Endothelial cell of umbilical vein (primary cell): ENCODE measurements at regions not wholly inside any gene's neighbourhood (a gene's known extent, or its start where the extent isn't known, plus 50 kb on each side); places are given as distances from the start of the nearest gene placed in this dataset.
"Not testable (repeated sequence)": the region's sequence is repeated elsewhere in the genome, so short reads cannot be mapped to it uniquely, and the experiment has no call there.

ENCODE experiments used
- BruUV-seq: library from RNA; stranded (reverse); fragments of 400-500 nt; replicated peaks from 2 replicates; lab custom pipeline; 2021; lab: Mats Ljungman, UMichigan
- CTCF ChIA-PET: fragments of 300-600, 350-600 bp; sonication (Branson Sonifier 250); formaldehyde crosslinking; loops from one replicate; lab custom pipeline; 2021; ENCODE audit warnings: antibody characterized with exemption, inconsistent platforms; lab: Charles Lee
- POLR2A ChIA-PET: fragments of 300-600, 350-600 bp; sonication (Branson Sonifier 250); formaldehyde crosslinking; loops from one replicate; lab custom pipeline; 2021; ENCODE audit warnings: antibody characterized with exemption, inconsistent platforms; lab: Charles Lee
- DNase-seq: peaks from one replicate; pipeline ENCODE4 v3.0.0-alpha.2; 2011; ENCODE audit warnings: low read depth, low spot score
- FAIRE-seq: peaks from 2 replicates; lab custom pipeline; 2011; peaks lifted over from hg19 to GRCh38; lab: Jason Lieb, UNC
- H2AFZ ChIP-seq: 2 replicates; pipeline ENCODE4 v1.6.0; 2012; ENCODE audit warnings: low read depth, low read length, control low read depth, inconsistent platforms
- H3K27ac ChIP-seq: 2 replicates; pipeline ENCODE4 v1.5.1; 2011; ENCODE audit warnings: low read depth, mild to moderate bottlenecking, control low read depth, low read length, moderate library complexity; ENCODE audit not compliant: insufficient read depth
- H3K27me3 ChIP-seq, 2 experiments: 2 replicates each; pipeline versions ENCODE4 v1.6.0 to v1.6.1; 2011; ENCODE audit warnings: low read length in 2 of 2, mixed read lengths in 1 of 2; ENCODE audit not compliant: control insufficient read depth in 2 of 2, insufficient read depth in 2 of 2
- H3K36me3 ChIP-seq, 2 experiments: 2 replicates in 1 of 2; 3 replicates in 1 of 2; pipeline ENCODE4 v1.5.1; 2011; ENCODE audit warnings: low read length in 2 of 2, mild to moderate bottlenecking in 1 of 2, moderate library complexity in 1 of 2; ENCODE audit not compliant: control insufficient read depth in 2 of 2, insufficient read depth in 2 of 2; ENCODE audit errors: extremely low read depth in 1 of 2
- H3K4me1 ChIP-seq: 3 replicates; pipeline ENCODE4 v1.5.1; 2011; ENCODE audit warnings: mild to moderate bottlenecking, low read length; ENCODE audit not compliant: control insufficient read depth, insufficient read depth; ENCODE audit errors: extremely low read depth
- H3K4me2 ChIP-seq: 2 replicates; pipeline ENCODE4 v1.6.1; 2011; ENCODE audit warnings: low read length, control low read depth, mixed read lengths; ENCODE audit not compliant: insufficient read depth
- H3K4me3 ChIP-seq, 3 experiments: fragments of 200-600 bp in 1 of 3; sonication (generic), shearing (Covaris generic) in 1 of 3; replicated peaks in 1 of 3; 2 replicates each; pipeline ENCODE4 v1.5.1; 2011 to 2016; ENCODE audit warnings: control low read depth in 3 of 3, low read length in 3 of 3, mild to moderate bottlenecking in 2 of 3, inconsistent platforms in 1 of 3, low read depth in 1 of 3, moderate library complexity in 1 of 3; ENCODE audit not compliant: insufficient read depth in 1 of 3
- H3K79me2 ChIP-seq: 2 replicates; pipeline ENCODE4 v1.6.0; 2012; ENCODE audit warnings: low read length, inconsistent platforms; ENCODE audit not compliant: control insufficient read depth, insufficient read depth
- H3K9ac ChIP-seq: replicated peaks from 2 replicates; pipeline ENCODE3; 2011; ENCODE audit warnings: low read length, control low read depth; ENCODE audit not compliant: insufficient read depth; ENCODE audit errors: extremely low read depth
- H3K9me1 ChIP-seq: replicated peaks from 3 replicates; pipeline ENCODE4 v1.6.0; 2011; ENCODE audit warnings: mild to moderate bottlenecking, low read length; ENCODE audit not compliant: control insufficient read depth, insufficient read depth; ENCODE audit errors: extremely low read depth
- H3K9me3 ChIP-seq: replicated peaks from 2 replicates; pipeline ENCODE4 v1.5.1; 2012; ENCODE audit warnings: low read length, inconsistent platforms; ENCODE audit not compliant: control insufficient read depth, insufficient read depth
- H4K20me1 ChIP-seq: replicated peaks from 2 replicates; pipeline ENCODE3; 2011; ENCODE audit warnings: mild to moderate bottlenecking, low read length; ENCODE audit not compliant: control insufficient read depth, insufficient read depth; ENCODE audit errors: extremely low read depth
- POLR2A ChIP-seq: IDR thresholded peaks from 2 replicates; pipeline ENCODE4 v1.6.1; 2012; ENCODE audit warnings: low read depth, mild to moderate bottlenecking, control low read depth, low read length
- dilution Hi-C: fragments of 300-500 bp; cut with MboI; formaldehyde crosslinking; loops from one replicate; pipeline ENCODE4 v1.15.0; 2019; ENCODE audit warnings: low sequenced_read_pairs; ENCODE audit not compliant: extremely low pct_ligation_motif_present
- intact Hi-C: fragments of 100-400 bp; cut with micrococcal nuclease; formaldehyde crosslinking; loops from one replicate; pipeline ENCODE4 v1.10.0; 2022
- TF ChIP-seq, protein P1 (sequence below), 2 donors: IDR thresholded peaks; 1 replicate in 1 of 2; 2 replicates in 1 of 2; pipeline ENCODE4 v1.5.1; 2011; ENCODE audit warnings: low read length in 2 of 2, mild to moderate bottlenecking in 2 of 2, moderate library complexity in 2 of 2, control low read depth in 1 of 2, inconsistent platforms in 1 of 2, low read depth in 1 of 2; ENCODE audit not compliant: insufficient read depth in 1 of 2; ENCODE audit errors: extremely low read depth in 1 of 2

DNA sequence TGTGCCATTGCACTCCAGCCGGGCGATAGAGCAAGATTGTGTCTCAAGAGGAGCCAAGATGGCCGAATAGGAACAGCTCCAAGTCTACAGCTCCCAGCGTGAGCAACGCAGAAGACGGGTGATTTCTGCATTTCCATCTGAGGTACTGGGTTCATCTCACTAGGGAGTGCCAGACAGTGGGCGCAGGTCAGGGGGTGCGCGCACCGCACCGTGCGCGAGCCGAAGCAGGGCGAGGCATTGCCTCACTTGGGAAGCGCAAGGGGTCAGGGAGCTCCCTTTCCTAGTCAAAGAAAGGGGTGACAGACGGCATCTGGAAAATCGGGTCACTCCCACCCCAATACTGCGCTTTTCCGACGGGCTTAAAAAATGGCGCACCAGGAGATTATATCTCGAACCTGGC, 1083.7 kb upstream of the CDH8 start:
- H3K79me2 ChIP-seq, BruUV-seq, CTCF ChIA-PET: not testable (repeated sequence)

DNA sequence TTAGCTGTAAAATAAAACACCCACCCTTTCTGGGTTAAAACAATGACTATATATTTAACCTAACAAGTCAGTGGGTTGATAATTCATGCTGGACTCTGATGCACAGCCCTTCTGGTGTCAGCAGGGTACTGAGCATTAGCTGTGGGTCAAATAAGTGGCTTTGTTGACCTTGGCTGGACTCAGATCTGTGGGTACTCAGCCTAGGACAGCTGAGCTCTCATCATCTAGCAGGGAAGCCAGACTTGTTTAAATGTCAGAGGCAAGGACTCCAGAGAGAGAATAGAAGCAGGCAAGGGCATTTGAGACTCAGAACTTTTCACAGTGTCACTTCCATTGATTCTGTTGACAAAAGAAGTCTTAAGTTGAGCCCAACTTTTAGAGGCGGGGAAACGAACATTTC, 1063.8 kb upstream of the CDH8 start:
- CTCF ChIA-PET: no interaction called here
- intact Hi-C loops: no loop called here

More for the DNA sequence above, 1083.7 kb upstream of the CDH8 start:
- H3K36me3 ChIP-seq, H3K9ac ChIP-seq, DNase-seq, FAIRE-seq, POLR2A ChIA-PET, H3K4me2 ChIP-seq, H4K20me1 ChIP-seq, H2AFZ ChIP-seq, H3K9me1 ChIP-seq, H3K4me3 ChIP-seq, H3K27ac ChIP-seq, H3K4me1 ChIP-seq, dilution Hi-C loops, H3K9me3 ChIP-seq, intact Hi-C loops, H3K27me3 ChIP-seq: not testable (repeated sequence)

More for the DNA sequence above, 1063.8 kb upstream of the CDH8 start:
- H3K4me3 ChIP-seq: no peak overlapping the region
- POLR2A ChIA-PET: no interaction called here
- no peaks in the 10 kb centered on the region for H3K27me3 ChIP-seq
- FAIRE-seq (no peak), DNase-seq (no peak)
- no peak overlapping the region for H3K9ac ChIP-seq
- no peaks in the 10 kb centered on the region for H3K36me3 ChIP-seq
- H3K9me1 ChIP-seq: no peaks in the 10 kb centered on the region
- no peak for TF ChIP-seq POLR2A
- TF ChIP-seq, protein P1, sequence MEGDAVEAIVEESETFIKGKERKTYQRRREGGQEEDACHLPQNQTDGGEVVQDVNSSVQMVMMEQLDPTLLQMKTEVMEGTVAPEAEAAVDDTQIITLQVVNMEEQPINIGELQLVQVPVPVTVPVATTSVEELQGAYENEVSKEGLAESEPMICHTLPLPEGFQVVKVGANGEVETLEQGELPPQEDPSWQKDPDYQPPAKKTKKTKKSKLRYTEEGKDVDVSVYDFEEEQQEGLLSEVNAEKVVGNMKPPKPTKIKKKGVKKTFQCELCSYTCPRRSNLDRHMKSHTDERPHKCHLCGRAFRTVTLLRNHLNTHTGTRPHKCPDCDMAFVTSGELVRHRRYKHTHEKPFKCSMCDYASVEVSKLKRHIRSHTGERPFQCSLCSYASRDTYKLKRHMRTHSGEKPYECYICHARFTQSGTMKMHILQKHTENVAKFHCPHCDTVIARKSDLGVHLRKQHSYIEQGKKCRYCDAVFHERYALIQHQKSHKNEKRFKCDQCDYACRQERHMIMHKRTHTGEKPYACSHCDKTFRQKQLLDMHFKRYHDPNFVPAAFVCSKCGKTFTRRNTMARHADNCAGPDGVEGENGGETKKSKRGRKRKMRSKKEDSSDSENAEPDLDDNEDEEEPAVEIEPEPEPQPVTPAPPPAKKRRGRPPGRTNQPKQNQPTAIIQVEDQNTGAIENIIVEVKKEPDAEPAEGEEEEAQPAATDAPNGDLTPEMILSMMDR (IDR thresholded peaks at IDR 0.05; ENCODE audit: extremely low read depth in 1 of 2, insufficient read depth in 1 of 2, low read depth in 1 of 2, low read length in 2 of 2): no peak
- no peak overlapping the region for H2AFZ ChIP-seq
- no peak overlapping the region for H3K27ac ChIP-seq
- no peaks in the 10 kb centered on the region for H4K20me1 ChIP-seq
- BruUV-seq: no TSS peak
- H3K79me2 ChIP-seq: no peaks in the 10 kb centered on the region
- dilution Hi-C loops: no loop called here
- H3K4me1 ChIP-seq: no peaks in the 10 kb centered on the region
- H3K4me2 ChIP-seq: no peak overlapping the region
- peaks cover 3% of the 10 kb centered on the region for H3K9me3 ChIP-seq
